ENCODE measurements at regions not wholly inside any gene's neighbourhood (a gene's known extent, or its start where the extent isn't known, plus 50 kb on each side); places are given as distances from the start of the nearest gene placed in this dataset.
"Not testable (repeated sequence)": the region's sequence is repeated elsewhere in the genome, so short reads cannot be mapped to it uniquely, and the experiment has no call there.

DNA sequence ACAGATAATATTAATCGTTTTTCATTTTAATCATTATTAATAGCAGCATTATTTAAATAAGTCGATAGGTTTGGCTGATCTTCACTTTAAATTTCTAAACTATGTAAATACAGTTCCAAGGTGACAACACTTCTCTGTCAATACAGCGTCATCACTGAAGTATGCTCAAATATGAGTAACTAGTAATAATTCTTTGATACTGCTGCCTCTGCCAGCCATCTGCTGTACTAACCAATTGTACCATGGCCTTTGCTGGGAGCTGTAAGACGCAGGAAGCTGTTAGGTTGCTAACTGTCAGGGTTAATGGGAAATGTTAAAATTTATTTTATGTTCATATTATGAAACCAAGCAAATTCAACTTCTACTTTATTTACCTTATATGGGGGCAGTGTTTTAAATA is 1650.5 kb upstream of the LRRTM3 start:
- Mint-ChIP-seq H3K36me3 (no peaks in the 10 kb centered on the region), H3K9me3 (peaks cover 6% of the 10 kb centered on the region), H3K27ac (no peak overlapping the region), H3K4me3 (no peak overlapping the region), H3K27me3 (no peaks in the 10 kb centered on the region), H3K4me1 (no peaks in the 10 kb centered on the region)
- ATAC-seq (ENCODE audit: low read depth) (no peak), DNase-seq (ENCODE audit: low spot score in 2 of 2) (no peak)

DNA sequence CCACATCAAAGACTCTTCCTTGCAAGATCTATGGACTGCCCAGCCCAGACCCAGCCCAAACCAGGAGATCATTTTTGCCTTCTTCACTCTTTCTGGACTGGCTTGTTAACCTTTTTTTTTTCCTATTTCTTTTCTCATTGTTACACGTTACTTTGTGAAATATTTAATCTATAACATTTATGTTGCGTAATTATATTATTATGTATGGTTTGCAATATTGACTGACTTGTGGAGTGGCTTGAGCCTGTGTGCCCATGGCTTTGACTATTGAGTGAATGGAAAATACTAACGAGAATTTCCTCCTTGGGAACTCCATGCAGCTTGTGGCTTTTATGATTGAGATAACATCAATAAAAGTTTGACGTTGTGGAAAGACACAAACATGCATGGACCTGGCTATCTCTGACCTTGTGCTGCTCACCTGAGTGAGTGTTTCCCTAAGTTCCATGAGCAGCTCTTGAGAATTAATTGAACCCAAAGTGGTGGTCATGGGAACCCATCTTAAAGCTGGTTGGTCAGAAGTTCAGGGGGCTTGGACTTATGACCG is 1641.3 kb upstream of the LRRTM3 start:
- Mint-ChIP-seq H3K27me3 (no peaks in the 10 kb centered on the region), H3K4me1 (no peaks in the 10 kb centered on the region), H3K9me3 (peaks cover 5% of the 10 kb centered on the region), H3K4me3 (no peak overlapping the region), H3K36me3 (no peaks in the 10 kb centered on the region), H3K27ac (no peak overlapping the region)
- no peak for DNase-seq (ENCODE audit: low spot score in 2 of 2)
- ATAC-seq (ENCODE audit: low read depth): no peak

DNA sequence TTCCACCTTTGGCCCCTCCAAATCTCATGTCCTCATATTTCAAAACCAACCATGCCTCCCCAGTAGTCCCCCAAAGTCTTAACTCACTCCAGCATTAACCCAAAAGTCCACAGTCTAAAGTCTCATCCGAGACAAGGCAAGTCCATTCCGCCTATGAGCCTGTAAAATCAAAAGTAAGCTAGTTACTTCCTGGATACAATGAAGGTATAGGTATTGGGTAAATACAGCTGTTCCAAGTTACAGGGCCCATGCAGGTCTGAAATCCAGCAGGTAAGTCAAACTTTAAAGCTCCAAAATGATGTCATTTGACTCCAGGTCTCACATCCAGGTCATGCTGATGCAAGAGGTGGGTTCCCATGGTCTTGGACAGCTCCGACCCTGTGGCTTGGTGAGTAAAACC is 1640.1 kb upstream of the LRRTM3 start:
- H3K36me3 Mint-ChIP-seq; H3K4me3 Mint-ChIP-seq; ATAC-seq (ENCODE audit: low read depth); H3K4me1 Mint-ChIP-seq; H3K27ac Mint-ChIP-seq; H3K9me3 Mint-ChIP-seq; DNase-seq (ENCODE audit: low spot score in 2 of 2); H3K27me3 Mint-ChIP-seq: not testable (repeated sequence)

DNA sequence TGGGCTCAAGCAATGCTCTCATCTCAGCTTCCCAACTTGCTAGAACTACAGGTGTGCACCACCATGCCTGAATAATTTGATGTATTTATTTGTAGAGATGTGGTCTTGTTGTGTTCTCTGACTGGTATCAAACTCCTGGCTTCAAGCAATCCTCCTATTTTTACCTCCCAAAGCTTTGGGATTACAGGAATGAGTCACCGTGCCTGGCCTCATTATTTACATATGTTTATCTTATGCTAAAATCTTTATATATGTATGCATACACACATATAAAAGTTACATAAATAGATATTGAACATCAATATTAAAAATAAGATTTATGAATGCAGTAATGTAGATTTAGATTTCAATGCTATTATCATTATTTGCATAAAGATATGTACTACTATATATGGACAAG is 1634.5 kb upstream of the LRRTM3 start:
- Mint-ChIP-seq H3K27me3 (no peaks in the 10 kb centered on the region), H3K4me1 (no peaks in the 10 kb centered on the region), H3K36me3 (no peaks in the 10 kb centered on the region), H3K9me3 (peaks cover 3% of the 10 kb centered on the region), H3K27ac (no peak overlapping the region), H3K4me3 (no peak overlapping the region)
- ATAC-seq (ENCODE audit: low read depth): no peak
- no peak for DNase-seq (ENCODE audit: low spot score in 2 of 2)

DNA sequence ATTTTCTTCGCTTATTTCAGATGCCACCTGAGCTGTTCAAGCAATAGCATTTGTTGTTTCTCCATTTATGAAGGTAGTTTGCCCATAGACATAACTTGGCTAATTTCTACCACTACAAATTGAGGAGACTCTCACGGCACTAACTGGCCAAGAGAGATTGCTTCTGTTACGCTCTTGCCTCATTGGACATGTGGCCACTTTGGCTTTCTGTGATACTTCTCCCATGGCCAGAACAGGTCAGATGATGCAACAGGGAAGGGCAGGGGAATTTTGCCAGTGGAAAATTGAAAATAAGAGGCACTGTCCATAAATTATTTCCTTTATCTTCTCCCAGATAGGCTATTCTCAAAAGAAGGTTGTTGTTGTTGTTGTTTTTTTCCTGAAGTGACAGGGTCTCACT is 1633.3 kb upstream of the LRRTM3 start:
- Mint-ChIP-seq H3K4me1 (no peaks in the 10 kb centered on the region), H3K27me3 (no peaks in the 10 kb centered on the region), H3K36me3 (no peaks in the 10 kb centered on the region), H3K9me3 (peaks cover 3% of the 10 kb centered on the region), H3K4me3 (no peak overlapping the region), H3K27ac (no peak overlapping the region)
- ATAC-seq (ENCODE audit: low read depth) (no peak), DNase-seq (ENCODE audit: low spot score in 2 of 2) (no peak)

DNA sequence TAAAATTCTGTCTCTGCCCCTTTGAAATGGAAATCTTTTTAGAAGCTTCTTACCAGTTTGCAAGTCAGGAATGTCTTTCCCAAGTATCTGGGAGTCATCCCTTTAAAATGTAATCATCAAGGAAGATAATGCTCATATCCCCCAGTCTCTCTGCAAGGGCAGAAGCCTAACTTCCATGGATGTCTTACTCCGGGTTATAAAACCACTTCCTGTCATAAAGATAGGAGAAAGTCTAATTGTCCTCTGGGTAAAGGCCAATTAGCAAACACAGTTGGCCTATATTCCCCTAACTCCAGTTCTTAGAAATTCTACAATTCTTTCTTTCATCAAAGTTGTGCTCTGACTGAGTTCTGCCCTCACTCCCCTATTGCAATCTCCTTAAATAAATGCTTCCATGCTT is 1631.5 kb upstream of the LRRTM3 start:
- Mint-ChIP-seq H3K27me3 (no peaks in the 10 kb centered on the region), H3K4me1 (no peaks in the 10 kb centered on the region), H3K4me3 (no peak overlapping the region), H3K36me3 (no peaks in the 10 kb centered on the region), H3K27ac (no peak overlapping the region), H3K9me3 (peaks cover 3% of the 10 kb centered on the region)
- DNase-seq (ENCODE audit: low spot score in 2 of 2) (no peak), ATAC-seq (ENCODE audit: low read depth) (no peak)

DNA sequence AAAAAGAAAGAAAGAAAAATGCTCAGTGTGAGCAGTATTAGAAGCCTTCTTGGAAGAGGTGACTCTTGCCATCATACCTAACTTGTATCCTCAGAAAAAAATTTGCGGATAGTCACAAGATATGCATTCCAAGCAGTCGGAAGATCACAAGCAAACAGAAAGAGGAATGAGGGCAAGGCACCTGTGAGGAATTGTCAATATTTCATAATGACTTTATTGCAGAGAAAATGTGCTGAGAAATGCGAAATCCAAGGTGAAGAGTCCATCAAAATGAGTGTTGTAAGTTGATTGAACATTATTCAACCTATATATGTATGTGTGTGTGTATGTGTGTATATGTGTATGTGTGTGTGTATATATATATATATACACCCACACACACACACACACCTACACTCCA is 1624.7 kb upstream of the LRRTM3 start:
- no peak overlapping the region for H3K4me3 Mint-ChIP-seq
- DNase-seq (ENCODE audit: low spot score in 2 of 2) (no peak), ATAC-seq (ENCODE audit: low read depth) (no peak)
- H3K27ac Mint-ChIP-seq: no peak overlapping the region
- no peaks in the 10 kb centered on the region for H3K4me1 Mint-ChIP-seq
- no peaks in the 10 kb centered on the region for H3K27me3 Mint-ChIP-seq
- H3K36me3 Mint-ChIP-seq: no peaks in the 10 kb centered on the region
- H3K9me3 Mint-ChIP-seq: no peaks in the 10 kb centered on the region

DNA sequence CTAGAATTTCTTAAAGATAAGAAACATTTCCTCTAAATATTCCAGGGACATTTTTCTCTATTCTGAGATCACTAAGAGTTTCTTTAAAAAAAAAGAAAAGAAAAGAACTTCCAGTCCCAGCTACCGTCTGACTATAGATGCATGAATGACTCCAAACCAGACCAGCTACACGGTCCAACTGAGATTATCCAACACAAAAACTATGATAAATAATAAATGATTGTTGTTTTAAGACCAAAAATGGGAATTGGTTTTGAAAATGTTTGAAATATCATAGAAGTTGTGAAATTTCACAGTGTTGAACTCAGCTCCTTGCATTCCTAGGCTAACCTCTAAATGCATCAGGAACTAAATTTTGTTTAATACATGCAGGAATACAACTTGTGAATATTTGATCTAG is 1619.6 kb upstream of the LRRTM3 start:
- no peaks in the 10 kb centered on the region for H3K4me1 Mint-ChIP-seq
- ATAC-seq (ENCODE audit: low read depth): no peak
- no peak for DNase-seq (ENCODE audit: low spot score in 2 of 2)
- no peak overlapping the region for H3K27ac Mint-ChIP-seq
- H3K9me3 Mint-ChIP-seq: peaks cover 7% of the 10 kb centered on the region
- H3K36me3 Mint-ChIP-seq: no peaks in the 10 kb centered on the region
- H3K27me3 Mint-ChIP-seq: no peaks in the 10 kb centered on the region
- H3K4me3 Mint-ChIP-seq: no peak overlapping the region

DNA sequence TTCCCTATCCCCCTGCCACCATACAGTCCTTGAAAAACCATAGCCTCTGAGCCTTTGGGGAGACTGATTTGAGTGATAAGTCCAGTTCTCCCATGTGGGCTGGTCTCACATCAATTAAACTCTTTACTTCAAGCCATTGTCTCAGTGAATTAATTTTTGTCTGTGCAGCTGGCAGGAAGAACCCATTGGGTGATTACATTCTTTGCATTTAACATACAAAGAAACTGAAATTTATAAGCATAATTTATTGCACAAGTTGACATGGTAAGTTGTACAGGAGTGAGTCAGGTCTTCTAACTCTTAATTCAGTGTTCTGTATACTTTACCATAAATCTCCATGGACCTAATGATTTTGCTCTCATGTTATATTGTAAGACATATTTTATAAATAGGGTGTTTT is 1613.0 kb upstream of the LRRTM3 start:
- Mint-ChIP-seq H3K9me3 (peaks cover 6% of the 10 kb centered on the region), H3K27me3 (no peaks in the 10 kb centered on the region), H3K4me3 (no peak overlapping the region), H3K27ac (no peak overlapping the region), H3K4me1 (no peaks in the 10 kb centered on the region), H3K36me3 (no peaks in the 10 kb centered on the region)
- ATAC-seq (ENCODE audit: low read depth): no peak
- no peak for DNase-seq (ENCODE audit: low spot score in 2 of 2)

DNA sequence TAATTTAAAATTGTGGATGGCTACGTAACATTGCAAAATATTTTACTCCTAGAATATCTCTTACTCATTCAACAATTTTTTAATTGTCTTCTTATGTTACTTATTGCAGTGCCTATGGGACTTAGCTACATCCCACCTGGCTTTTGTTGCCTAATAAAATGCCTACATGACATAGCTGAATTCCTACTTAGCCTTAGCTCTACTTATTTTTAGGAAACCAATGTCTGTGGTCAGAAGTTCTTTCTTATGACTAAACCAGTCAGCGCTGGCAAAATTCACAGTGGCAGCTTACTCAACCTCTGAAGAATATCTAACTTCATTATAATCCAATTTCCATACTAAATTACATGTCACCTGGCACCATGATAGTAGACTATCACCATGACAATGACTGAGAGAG is 1612.4 kb upstream of the LRRTM3 start:
- H3K27ac Mint-ChIP-seq: no peak overlapping the region
- no peaks in the 10 kb centered on the region for H3K27me3 Mint-ChIP-seq
- no peaks in the 10 kb centered on the region for H3K4me1 Mint-ChIP-seq
- peaks cover 6% of the 10 kb centered on the region for H3K9me3 Mint-ChIP-seq
- no peak overlapping the region for H3K4me3 Mint-ChIP-seq
- no peak for DNase-seq (ENCODE audit: low spot score in 2 of 2)
- ATAC-seq (ENCODE audit: low read depth): no peak
- H3K36me3 Mint-ChIP-seq: no peaks in the 10 kb centered on the region

DNA sequence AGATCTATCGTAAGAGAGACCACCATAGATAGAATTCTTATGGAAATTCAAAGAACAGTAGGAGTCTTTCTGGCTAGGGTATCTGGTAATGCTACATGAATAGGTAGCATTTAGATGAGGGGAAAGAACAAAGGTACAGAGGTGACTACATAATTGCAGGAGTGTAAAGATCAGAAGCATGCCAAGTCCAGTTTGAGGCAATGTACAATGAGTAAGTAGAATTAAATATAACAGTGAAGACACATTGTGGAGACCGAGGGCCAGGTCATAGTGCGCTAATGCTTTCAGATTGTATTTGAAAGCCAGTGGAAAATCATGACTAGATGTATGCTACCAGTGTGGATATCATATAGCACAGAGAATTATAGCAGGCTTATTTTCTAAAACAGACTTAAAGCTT is 1611.6 kb upstream of the LRRTM3 start:
- H3K36me3 Mint-ChIP-seq: no peaks in the 10 kb centered on the region
- DNase-seq (ENCODE audit: low spot score in 2 of 2): no peak
- H3K27me3 Mint-ChIP-seq: no peaks in the 10 kb centered on the region
- ATAC-seq (ENCODE audit: low read depth): no peak
- H3K4me1 Mint-ChIP-seq: no peaks in the 10 kb centered on the region
- no peak overlapping the region for H3K4me3 Mint-ChIP-seq
- H3K9me3 Mint-ChIP-seq: peaks cover 4% of the 10 kb centered on the region
- no peak overlapping the region for H3K27ac Mint-ChIP-seq

DNA sequence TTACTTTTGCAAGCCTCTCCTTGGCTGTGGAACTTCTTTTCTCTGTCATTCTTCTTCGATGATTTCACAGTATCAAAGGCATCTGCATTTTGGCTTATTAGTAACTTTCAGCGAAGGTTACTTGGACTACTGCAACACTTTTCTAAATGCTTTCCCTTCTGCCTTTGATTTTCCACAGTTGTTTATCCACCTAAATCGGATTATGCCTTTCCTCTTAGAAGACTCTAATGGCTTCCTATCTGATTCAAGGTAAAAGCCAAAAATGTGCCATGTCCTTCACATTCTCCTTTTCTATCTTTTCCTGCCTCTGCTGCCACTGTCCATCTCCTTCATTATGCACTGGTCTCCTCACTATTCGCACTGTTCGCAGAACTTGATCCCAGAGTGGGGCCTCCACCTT is 1606.3 kb upstream of the LRRTM3 start:
- Mint-ChIP-seq H3K9me3 (peaks cover 8% of the 10 kb centered on the region), H3K4me3 (no peak overlapping the region), H3K4me1 (no peaks in the 10 kb centered on the region), H3K36me3 (no peaks in the 10 kb centered on the region), H3K27me3 (no peaks in the 10 kb centered on the region), H3K27ac (no peak overlapping the region)
- ATAC-seq (ENCODE audit: low read depth): no peak
- DNase-seq (ENCODE audit: low spot score in 2 of 2): no peak

DNA sequence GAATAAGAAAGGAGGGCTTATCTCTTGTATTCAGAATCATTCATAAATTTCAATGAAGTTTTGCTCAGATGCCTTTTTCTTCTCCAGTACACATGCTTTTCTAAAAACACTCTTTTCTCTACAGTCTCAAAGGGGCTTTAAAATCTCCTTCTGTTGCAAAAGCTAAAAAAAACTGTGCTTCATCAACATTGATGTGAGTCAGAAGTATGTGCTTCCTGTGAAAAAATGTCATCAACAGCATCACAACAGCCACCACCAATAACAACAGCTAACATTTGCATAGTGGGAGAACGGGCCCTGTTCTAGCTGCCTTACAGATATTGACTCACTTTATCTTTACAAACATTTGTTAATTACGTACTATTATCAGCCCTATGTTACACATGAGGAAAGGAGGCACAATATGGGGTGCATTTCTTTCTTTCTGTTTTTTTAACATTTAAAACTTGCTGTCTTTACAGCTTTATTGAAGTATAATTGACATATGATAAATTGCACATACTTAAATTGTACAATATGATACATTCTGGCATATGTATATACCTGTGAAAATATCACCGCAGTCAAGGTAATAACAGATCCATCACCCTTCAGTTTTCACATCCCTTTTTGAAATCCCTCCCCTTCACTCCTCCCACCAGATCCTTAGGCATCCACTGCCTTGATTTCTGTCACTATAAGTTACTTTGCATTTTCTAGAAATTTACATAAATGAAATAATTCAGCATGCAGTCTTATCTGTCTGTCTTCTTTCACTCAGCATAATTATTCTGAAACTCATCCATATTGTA is 1605.4 kb upstream of the LRRTM3 start:
- no peaks in the 10 kb centered on the region for H3K36me3 Mint-ChIP-seq

DNA sequence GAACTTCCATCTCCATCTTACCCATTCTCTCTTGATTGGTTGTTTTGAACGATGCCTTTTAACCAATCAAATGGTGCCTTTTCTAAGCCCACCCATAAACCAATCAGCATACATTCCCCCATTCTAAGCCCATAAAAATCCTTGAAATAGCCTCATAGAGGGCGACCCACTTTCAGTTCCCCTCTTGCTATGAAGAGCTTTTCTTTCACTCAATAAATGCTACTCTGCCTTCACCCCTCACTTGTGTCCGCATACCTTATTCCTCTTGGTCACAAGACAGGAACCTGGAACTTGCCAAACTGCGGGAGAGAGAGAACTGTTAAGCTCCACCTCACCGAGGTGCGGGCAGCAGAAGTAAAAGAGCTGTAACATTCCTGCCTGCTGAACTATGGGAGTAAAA is 1602.0 kb upstream of the LRRTM3 start:
- no peaks in the 10 kb centered on the region for H3K36me3 Mint-ChIP-seq
- ATAC-seq (ENCODE audit: low read depth) (no peak), DNase-seq (ENCODE audit: low spot score in 2 of 2) (no peak)
- no peak overlapping the region for H3K4me3 Mint-ChIP-seq
- H3K9me3 Mint-ChIP-seq: peaks cover 11% of the 10 kb centered on the region
- H3K27ac Mint-ChIP-seq: no peak overlapping the region
- H3K27me3 Mint-ChIP-seq: no peaks in the 10 kb centered on the region
- no peaks in the 10 kb centered on the region for H3K4me1 Mint-ChIP-seq

More for the DNA sequence above, 1605.4 kb upstream of the LRRTM3 start:
- Mint-ChIP-seq H3K4me1 (no peaks in the 10 kb centered on the region), H3K27ac (no peak overlapping the region), H3K4me3 (no peak overlapping the region), H3K27me3 (no peaks in the 10 kb centered on the region), H3K9me3 (peaks cover 8% of the 10 kb centered on the region)
- DNase-seq (ENCODE audit: low spot score in 2 of 2): no peak
- no peak for ATAC-seq (ENCODE audit: low read depth)

DNA sequence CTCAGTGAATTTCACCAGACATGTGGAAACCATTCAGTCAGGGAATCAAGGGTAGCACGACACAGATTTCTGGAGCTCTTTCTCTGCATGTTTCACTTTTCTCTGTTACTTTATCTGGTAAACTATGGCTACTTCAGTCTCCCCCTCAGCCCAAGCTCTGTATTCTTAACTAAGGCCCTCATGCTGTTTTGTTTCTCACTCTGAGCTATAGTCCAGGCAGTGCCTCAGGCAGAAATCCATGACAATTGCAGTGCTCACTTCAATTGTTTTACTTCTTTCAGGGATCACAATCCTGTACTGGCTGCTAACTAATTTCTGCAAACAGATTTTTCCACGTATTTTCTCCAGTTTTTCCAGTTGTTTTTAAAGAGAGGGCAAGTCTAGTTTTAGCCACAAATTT is 1599.9 kb upstream of the LRRTM3 start:
- H3K9me3 Mint-ChIP-seq: peaks cover 8% of the 10 kb centered on the region
- H3K36me3 Mint-ChIP-seq: no peaks in the 10 kb centered on the region
- no peaks in the 10 kb centered on the region for H3K27me3 Mint-ChIP-seq
- no peaks in the 10 kb centered on the region for H3K4me1 Mint-ChIP-seq
- DNase-seq (ENCODE audit: low spot score in 2 of 2): no peak
- H3K4me3 Mint-ChIP-seq: no peak overlapping the region
- no peak for ATAC-seq (ENCODE audit: low read depth)
- no peak overlapping the region for H3K27ac Mint-ChIP-seq
